BLaER1 (cell line): ENCODE measurements at regions not wholly inside any gene's neighbourhood (a gene's known extent, or its start where the extent isn't known, plus 50 kb on each side); places are given as distances from the start of the nearest gene placed in this dataset.
"Not testable (repeated sequence)": the region's sequence is repeated elsewhere in the genome, so short reads cannot be mapped to it uniquely, and the experiment has no call there.

Experiments used
- H3K27ac ChIP-seq: shearing (Covaris generic); formaldehyde crosslinking; 2 replicates; pipeline ENCODE4 v1.8.1; 2022
- H3K27me3 ChIP-seq: shearing (Covaris generic); formaldehyde crosslinking; 2 replicates; pipeline ENCODE4 v1.8.1; 2022
- H3K36me3 ChIP-seq: shearing (Covaris generic); formaldehyde crosslinking; 2 replicates; pipeline ENCODE4 v1.8.1; 2022
- H3K4me1 ChIP-seq: shearing (Covaris generic); formaldehyde crosslinking; 2 replicates; pipeline ENCODE4 v1.8.1; 2022
- H3K4me2 ChIP-seq: shearing (Covaris generic); formaldehyde crosslinking; 2 replicates; pipeline ENCODE4 v1.8.1; 2022
- H3K4me3 ChIP-seq: shearing (Covaris generic); formaldehyde crosslinking; 2 replicates; pipeline ENCODE4 v1.8.1; 2022
- H3K9ac ChIP-seq: shearing (Covaris generic); formaldehyde crosslinking; 2 replicates; pipeline ENCODE4 v1.8.1; 2022
- H3K9me3 ChIP-seq: shearing (Covaris generic); formaldehyde crosslinking; 2 replicates; pipeline ENCODE4 v1.8.1; 2022
- H4K20me1 ChIP-seq: shearing (Covaris generic); formaldehyde crosslinking; 2 replicates; pipeline ENCODE4 v1.8.1; 2022
- Cebpa-rat ChIP-seq: shearing (Covaris generic); IDR thresholded peaks from 2 replicates; pipeline ENCODE4 v1.8.1; 2022

GRCh38 chr1:57597036-57597435, 173.2 kb upstream of the DAB1 start:
- Histone ChIP-seq H3K4me1 (no peaks in the 10 kb centered on the region), H3K9ac (no peak overlapping the region), H3K9me3 (no peaks in the 10 kb centered on the region), H3K36me3 (no peaks in the 10 kb centered on the region), H3K4me2 (no peak overlapping the region), H3K27ac (no peak overlapping the region), H4K20me1 (no peaks in the 10 kb centered on the region), H3K4me3 (no peak overlapping the region), H3K27me3 (no peaks in the 10 kb centered on the region)
- no peak for TF ChIP-seq Cebpa-rat

GRCh38 chr1:57594002-57594401, 170.1 kb upstream of the DAB1 start:
- H3K4me3 ChIP-seq: no peak overlapping the region
- no peaks in the 10 kb centered on the region for H3K4me1 ChIP-seq
- H3K4me2 ChIP-seq: no peak overlapping the region
- H3K27ac ChIP-seq: no peak overlapping the region
- H3K36me3 ChIP-seq: no peaks in the 10 kb centered on the region
- no peaks in the 10 kb centered on the region for H3K27me3 ChIP-seq
- TF ChIP-seq Cebpa-rat: no peak
- H3K9me3 ChIP-seq: no peaks in the 10 kb centered on the region
- H4K20me1 ChIP-seq: no peaks in the 10 kb centered on the region
- no peak overlapping the region for H3K9ac ChIP-seq

- Histone ChIP-seq H3K4me3 (no peak overlapping the region), H3K36me3 (no peaks in the 10 kb centered on the region), H4K20me1 (no peaks in the 10 kb centered on the region), H3K4me2 (no peak overlapping the region), H3K27me3 (no peaks in the 10 kb centered on the region), H3K27ac (no peak overlapping the region), H3K9me3 (no peaks in the 10 kb centered on the region), H3K4me1 (no peaks in the 10 kb centered on the region), H3K9ac (no peak overlapping the region)
- TF ChIP-seq Cebpa-rat: no peak
Observed at GRCh38 chr1:57591842-57592241, 168.0 kb upstream of the DAB1 start.

- Histone ChIP-seq H3K4me1 (no peaks in the 10 kb centered on the region), H3K4me3 (no peak overlapping the region), H3K4me2 (no peak overlapping the region), H4K20me1 (no peaks in the 10 kb centered on the region), H3K27ac (no peak overlapping the region), H3K36me3 (no peaks in the 10 kb centered on the region), H3K9me3 (no peaks in the 10 kb centered on the region), H3K27me3 (no peaks in the 10 kb centered on the region), H3K9ac (no peak overlapping the region)
- no peak for TF ChIP-seq Cebpa-rat
Observed at GRCh38 chr1:57590978-57591377, 167.1 kb upstream of the DAB1 start.

GRCh38 chr1:57586842-57587241, 163.0 kb upstream of the DAB1 start:
- TF ChIP-seq Cebpa-rat: no peak
- no peak overlapping the region for H3K27ac ChIP-seq
- H3K9me3 ChIP-seq: no peaks in the 10 kb centered on the region; the same call in 1 of the 2 replicates
- H3K4me1 ChIP-seq: no peaks in the 10 kb centered on the region
- no peak overlapping the region for H3K9ac ChIP-seq
- no peaks in the 10 kb centered on the region for H3K36me3 ChIP-seq
- H4K20me1 ChIP-seq: no peaks in the 10 kb centered on the region
- no peak overlapping the region for H3K4me3 ChIP-seq
- no peaks in the 10 kb centered on the region for H3K27me3 ChIP-seq
- H3K4me2 ChIP-seq: no peak overlapping the region

- no peak overlapping the region for H3K4me3 ChIP-seq
- H3K9me3 ChIP-seq: no peaks in the 10 kb centered on the region; the same call in 1 of the 2 replicates
- no peak for TF ChIP-seq Cebpa-rat
- no peaks in the 10 kb centered on the region for H3K27me3 ChIP-seq
- no peaks in the 10 kb centered on the region for H4K20me1 ChIP-seq
- no peak overlapping the region for H3K4me2 ChIP-seq
- H3K4me1 ChIP-seq: peaks cover 7% of the 10 kb centered on the region; the same call in 1 of the 2 replicates
- no peak overlapping the region for H3K27ac ChIP-seq
- no peaks in the 10 kb centered on the region for H3K36me3 ChIP-seq
- no peak overlapping the region for H3K9ac ChIP-seq
Observed at GRCh38 chr1:57578680-57579079, 154.8 kb upstream of the DAB1 start.

- no peak overlapping the region for H3K4me2 ChIP-seq
- no peak overlapping the region for H3K27ac ChIP-seq
- no peaks in the 10 kb centered on the region; the same call in 1 of the 2 replicates for H3K9me3 ChIP-seq
- no peaks in the 10 kb centered on the region for H3K36me3 ChIP-seq
- peaks cover 7% of the 10 kb centered on the region; the same call in 1 of the 2 replicates for H3K4me1 ChIP-seq
- no peak for TF ChIP-seq Cebpa-rat
- H3K9ac ChIP-seq: no peak overlapping the region
- no peak overlapping the region for H3K4me3 ChIP-seq
- no peaks in the 10 kb centered on the region for H4K20me1 ChIP-seq
- no peaks in the 10 kb centered on the region for H3K27me3 ChIP-seq
Observed at GRCh38 chr1:57578099-57578498, 154.2 kb upstream of the DAB1 start.

- TF ChIP-seq Cebpa-rat: no peak
- Histone ChIP-seq H3K9ac (no peak overlapping the region), H3K4me1 (peaks cover 7% of the 10 kb centered on the region; the same call in 1 of the 2 replicates), H3K4me2 (no peak overlapping the region), H3K36me3 (no peaks in the 10 kb centered on the region), H3K4me3 (no peak overlapping the region), H3K27ac (no peak overlapping the region), H3K9me3 (no peaks in the 10 kb centered on the region), H3K27me3 (no peaks in the 10 kb centered on the region), H4K20me1 (no peaks in the 10 kb centered on the region)
Observed at GRCh38 chr1:57576756-57577155, 152.9 kb upstream of the DAB1 start.

- H3K27me3 ChIP-seq: no peaks in the 10 kb centered on the region
- no peak overlapping the region for H3K27ac ChIP-seq
- no peak for TF ChIP-seq Cebpa-rat
- H3K9ac ChIP-seq: no peak overlapping the region
- H3K9me3 ChIP-seq: no peaks in the 10 kb centered on the region
- H4K20me1 ChIP-seq: no peaks in the 10 kb centered on the region
- H3K4me1 ChIP-seq: no peaks in the 10 kb centered on the region
- no peak overlapping the region for H3K4me2 ChIP-seq
- no peak overlapping the region for H3K4me3 ChIP-seq
- no peaks in the 10 kb centered on the region for H3K36me3 ChIP-seq
Observed at GRCh38 chr1:57572016-57572415, 148.2 kb upstream of the DAB1 start.

GRCh38 chr1:57558066-57558465, 134.2 kb upstream of the DAB1 start:
- peaks cover 13% of the 10 kb centered on the region for H3K9me3 ChIP-seq

GRCh38 chr1:57553666-57554065, 129.8 kb upstream of the DAB1 start:
- Histone ChIP-seq H3K9me3 (no peaks in the 10 kb centered on the region), H3K27me3 (no peaks in the 10 kb centered on the region), H3K36me3 (no peaks in the 10 kb centered on the region), H3K9ac (no peak overlapping the region), H3K4me2 (no peak overlapping the region; the same call in 1 of the 2 replicates), H3K4me1 (peaks cover 28% of the 10 kb centered on the region), H4K20me1 (no peaks in the 10 kb centered on the region), H3K4me3 (no peak overlapping the region), H3K27ac (no peak overlapping the region)
- TF ChIP-seq Cebpa-rat: no peak

More at GRCh38 chr1:57558066-57558465, 134.2 kb upstream of the DAB1 start:
- not testable (repeated sequence) for H3K27me3 ChIP-seq, H3K9ac ChIP-seq, H3K36me3 ChIP-seq, H3K4me2 ChIP-seq, H3K27ac ChIP-seq, H3K4me3 ChIP-seq, H4K20me1 ChIP-seq
- H3K4me1 ChIP-seq: peaks cover 10% of the 10 kb centered on the region
